Neutrophil (primary cell): ENCODE measurements at regions not wholly inside any gene's neighbourhood (a gene's known extent, or its start where the extent isn't known, plus 50 kb on each side); places are given as distances from the start of the nearest gene placed in this dataset.

Experiments used
- H3K27ac ChIP-seq: fragments of 200-600 bp; sonication (generic); 2 replicates; pipeline ENCODE4 v1.5.1; 2016; ENCODE audit warnings: mild to moderate bottlenecking, moderate library complexity
- H3K27me3 ChIP-seq: fragments of 200-600 bp; sonication (generic); 2 replicates; pipeline ENCODE4 v1.6.0; 2016; ENCODE audit warnings: mild to moderate bottlenecking
- H3K36me3 ChIP-seq: fragments of 200-600 bp; sonication (generic); 2 replicates; pipeline ENCODE4 v1.5.1; 2017
- H3K4me1 ChIP-seq, 2 experiments: fragments of 200-600 bp in 1 of 2; sonication (generic) in 1 of 2; 1 replicate in 1 of 2; 2 replicates in 1 of 2; pipeline versions ENCODE4 v1.5.1 to v1.6.1; 2013 to 2016; ENCODE audit warnings: low read depth in 1 of 2, low read length in 1 of 2, mild to moderate bottlenecking in 1 of 2, moderate library complexity in 1 of 2; ENCODE audit not compliant: control insufficient read depth in 1 of 2, insufficient read depth in 1 of 2
- H3K4me3 ChIP-seq, 2 experiments: fragments of 200-600 bp in 1 of 2; sonication (generic) in 1 of 2; 1 replicate in 1 of 2; 2 replicates in 1 of 2; pipeline ENCODE4 v1.5.1; 2013 to 2016; ENCODE audit warnings: low read depth in 1 of 2, low read length in 1 of 2, mild to moderate bottlenecking in 1 of 2, moderate library complexity in 1 of 2
- H3K9me3 ChIP-seq: fragments of 200-600 bp; sonication (generic); 2 replicates; pipeline ENCODE4 v1.5.1; 2016
- TF ChIP-seq, protein P1 (sequence below): fragments of 200-600 bp; sonication (generic); IDR thresholded peaks from 2 replicates; pipeline ENCODE4 v1.5.1; 2016; ENCODE audit warnings: antibody characterized with exemption

DNA sequence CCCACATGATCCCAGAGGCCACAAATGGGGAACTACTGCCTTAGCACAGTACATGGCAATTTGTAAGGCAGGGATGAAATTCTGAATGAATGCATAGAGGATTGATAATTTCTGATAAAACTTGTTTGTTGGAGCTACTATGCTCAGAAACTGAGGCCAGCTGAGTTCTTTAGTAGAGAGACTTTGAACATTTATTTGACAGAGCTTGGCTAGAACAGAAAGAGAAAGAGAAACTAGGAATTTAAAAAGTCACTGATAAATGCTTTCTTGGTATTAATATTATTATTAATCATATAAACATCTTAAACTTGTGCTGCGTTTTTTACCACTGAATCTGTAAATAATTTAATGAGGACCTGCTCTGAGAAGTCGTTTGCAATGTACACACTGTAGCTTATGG, 923.7 kb upstream of the CNTNAP5 start:
- no peaks in the 10 kb centered on the region for H3K4me1 ChIP-seq
- no peaks in the 10 kb centered on the region for H3K9me3 ChIP-seq
- no peak overlapping the region for H3K27ac ChIP-seq
- H3K36me3 ChIP-seq: no peaks in the 10 kb centered on the region
- TF ChIP-seq, protein P1, sequence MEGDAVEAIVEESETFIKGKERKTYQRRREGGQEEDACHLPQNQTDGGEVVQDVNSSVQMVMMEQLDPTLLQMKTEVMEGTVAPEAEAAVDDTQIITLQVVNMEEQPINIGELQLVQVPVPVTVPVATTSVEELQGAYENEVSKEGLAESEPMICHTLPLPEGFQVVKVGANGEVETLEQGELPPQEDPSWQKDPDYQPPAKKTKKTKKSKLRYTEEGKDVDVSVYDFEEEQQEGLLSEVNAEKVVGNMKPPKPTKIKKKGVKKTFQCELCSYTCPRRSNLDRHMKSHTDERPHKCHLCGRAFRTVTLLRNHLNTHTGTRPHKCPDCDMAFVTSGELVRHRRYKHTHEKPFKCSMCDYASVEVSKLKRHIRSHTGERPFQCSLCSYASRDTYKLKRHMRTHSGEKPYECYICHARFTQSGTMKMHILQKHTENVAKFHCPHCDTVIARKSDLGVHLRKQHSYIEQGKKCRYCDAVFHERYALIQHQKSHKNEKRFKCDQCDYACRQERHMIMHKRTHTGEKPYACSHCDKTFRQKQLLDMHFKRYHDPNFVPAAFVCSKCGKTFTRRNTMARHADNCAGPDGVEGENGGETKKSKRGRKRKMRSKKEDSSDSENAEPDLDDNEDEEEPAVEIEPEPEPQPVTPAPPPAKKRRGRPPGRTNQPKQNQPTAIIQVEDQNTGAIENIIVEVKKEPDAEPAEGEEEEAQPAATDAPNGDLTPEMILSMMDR: no peak
- no peaks in the 10 kb centered on the region for H3K27me3 ChIP-seq
- no peak overlapping the region for H3K4me3 ChIP-seq

- Histone ChIP-seq H3K4me1 (no peaks in the 10 kb centered on the region), H3K4me3 (no peak overlapping the region), H3K36me3 (no peaks in the 10 kb centered on the region), H3K9me3 (no peaks in the 10 kb centered on the region), H3K27me3 (no peaks in the 10 kb centered on the region), H3K27ac (no peak overlapping the region)
- TF ChIP-seq, protein P1: no peak
Observed at GRCh38 chr2:123103902-123104301, 921.2 kb upstream of the CNTNAP5 start.

- no peaks in the 10 kb centered on the region for H3K27me3 ChIP-seq
- H3K4me1 ChIP-seq: no peaks in the 10 kb centered on the region
- no peak overlapping the region for H3K27ac ChIP-seq
- no peak overlapping the region for H3K4me3 ChIP-seq
- no peaks in the 10 kb centered on the region for H3K9me3 ChIP-seq
- TF ChIP-seq, protein P1: no peak
- H3K36me3 ChIP-seq: no peaks in the 10 kb centered on the region
Observed at GRCh38 chr2:123116595-123116994, 908.5 kb upstream of the CNTNAP5 start.

GRCh38 chr2:123127236-123127635, 897.9 kb upstream of the CNTNAP5 start:
- no peak overlapping the region for H3K27ac ChIP-seq
- TF ChIP-seq, protein P1: no peak
- no peaks in the 10 kb centered on the region for H3K27me3 ChIP-seq
- H3K4me3 ChIP-seq: no peak overlapping the region
- H3K36me3 ChIP-seq: no peaks in the 10 kb centered on the region
- H3K9me3 ChIP-seq: no peaks in the 10 kb centered on the region
- H3K4me1 ChIP-seq: no peaks in the 10 kb centered on the region

DNA sequence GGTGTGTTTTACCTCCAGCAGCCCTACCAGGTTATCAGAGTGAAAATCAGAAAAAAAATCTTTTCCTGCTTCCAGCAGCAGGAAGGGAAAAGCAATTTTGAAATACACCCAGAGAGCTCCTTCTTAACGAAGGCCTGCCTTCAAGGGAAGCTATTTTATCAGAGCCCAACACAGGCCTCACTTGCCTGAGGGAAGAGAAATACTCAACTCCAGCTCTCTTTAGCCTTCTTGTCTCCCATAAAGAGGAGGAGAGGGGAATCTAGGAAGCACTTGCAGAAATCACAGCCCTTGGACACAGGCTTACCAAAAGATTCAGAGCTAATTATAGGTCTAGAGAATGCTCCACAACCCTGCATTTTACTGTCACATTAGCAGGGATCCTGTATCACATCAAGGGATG, 896.1 kb upstream of the CNTNAP5 start:
- Histone ChIP-seq H3K9me3 (no peaks in the 10 kb centered on the region), H3K4me1 (no peaks in the 10 kb centered on the region), H3K27me3 (no peaks in the 10 kb centered on the region), H3K36me3 (no peaks in the 10 kb centered on the region), H3K27ac (no peak overlapping the region), H3K4me3 (no peak overlapping the region)
- TF ChIP-seq, protein P1: no peak

DNA sequence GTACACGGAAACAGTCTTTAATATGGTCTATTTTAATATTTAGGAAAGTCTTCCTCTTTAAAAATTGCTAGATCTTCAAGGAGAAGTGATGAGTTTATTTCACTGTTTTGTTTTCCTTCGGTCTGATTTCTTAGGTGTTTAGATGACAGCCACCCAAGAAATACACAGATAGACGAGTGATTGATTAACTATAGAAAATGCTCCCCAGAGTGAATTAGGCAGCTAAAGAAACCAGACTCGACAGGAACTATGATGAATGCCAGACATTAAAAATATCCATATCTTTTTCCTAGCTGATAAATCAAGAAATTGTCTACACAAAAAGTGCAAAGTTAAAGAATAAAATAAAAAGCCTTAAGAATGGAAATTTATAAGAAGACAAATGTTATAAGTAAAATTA, 888.7 kb upstream of the CNTNAP5 start:
- no peak overlapping the region for H3K4me3 ChIP-seq
- no peaks in the 10 kb centered on the region for H3K4me1 ChIP-seq
- TF ChIP-seq, protein P1: no peak
- H3K27ac ChIP-seq: no peak overlapping the region
- no peaks in the 10 kb centered on the region for H3K36me3 ChIP-seq
- no peaks in the 10 kb centered on the region for H3K9me3 ChIP-seq
- H3K27me3 ChIP-seq: no peaks in the 10 kb centered on the region
